T-helper 1 cell treated with Interleukin-12 subunit alpha and Interleukin-12 subunit beta and Interleukin-4 antibody, amounts not matched to agents 30 ng/mL and 1 ng/mL, for 36 hours (primary cell): ENCODE measurements at regions not wholly inside any gene's neighbourhood (a gene's known extent, or its start where the extent isn't known, plus 50 kb on each side); places are given as distances from the start of the nearest gene placed in this dataset.

Experiments
- intact Hi-C: fragments of 100-400 bp; cut with micrococcal nuclease; formaldehyde crosslinking; loops from one replicate; pipeline ENCODE4 v1.15.1; 2024

- intact Hi-C loops, result loop anchor here (10.0 kb wide), 1 partner anchor 731 kb away; no protein-coding TSS in a partner anchor
Measured at GRCh38 chr4:175435381-175435783, 376.7 kb downstream of the GPM6A start.

DNA sequence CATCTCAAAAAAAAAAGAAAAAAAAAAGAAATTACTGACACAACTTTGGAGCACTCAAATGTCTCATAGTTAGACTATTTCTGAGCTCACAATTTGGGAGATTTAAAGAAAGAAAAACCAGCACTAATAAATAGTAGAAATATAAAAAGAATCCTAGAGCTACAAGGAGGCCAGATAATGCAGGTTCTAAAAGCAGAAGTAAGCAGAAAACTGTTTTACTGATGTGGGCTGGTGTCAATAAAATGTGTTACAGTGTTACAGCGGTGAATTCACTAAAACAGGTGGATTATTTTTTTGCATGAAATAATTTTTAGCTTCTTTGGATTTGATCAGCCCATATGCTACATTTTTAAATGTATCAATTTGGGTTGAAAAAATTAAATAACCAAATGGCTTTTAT, 375.9 kb downstream of the GPM6A start:
- intact Hi-C loops, result loop anchor here (10.0 kb wide), 1 partner anchor 731 kb away; no protein-coding TSS in a partner anchor

GRCh38 chr4:175440786-175441185, 371.3 kb downstream of the GPM6A start:
- intact Hi-C loops, result no loop called here

GRCh38 chr4:175441256-175441655, 370.8 kb downstream of the GPM6A start:
- intact Hi-C loops, result no loop called here

- intact Hi-C loops, result no loop called here
Measured at GRCh38 chr4:175443547-175443946, 368.5 kb downstream of the GPM6A start.

DNA sequence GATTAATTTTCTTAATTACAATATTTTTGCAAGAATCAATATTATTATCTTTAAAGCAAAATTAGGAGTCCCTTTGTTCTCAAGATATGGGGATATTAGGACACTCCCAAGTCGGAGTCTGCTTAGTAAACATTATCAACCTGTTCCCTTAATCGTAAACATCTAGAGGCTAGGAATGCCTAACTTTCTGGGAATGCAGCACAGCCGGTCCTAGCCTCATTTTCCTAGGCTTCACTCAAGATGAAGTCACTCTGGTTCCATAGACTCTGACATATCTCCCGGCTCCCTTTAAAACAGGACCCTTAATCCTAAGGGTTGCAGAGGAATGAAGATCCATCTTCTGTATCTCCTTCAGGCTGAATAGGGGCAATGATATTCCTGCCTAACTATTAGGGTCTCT, 367.6 kb downstream of the GPM6A start:
- intact Hi-C loops, result no loop called here

- intact Hi-C loops, result no loop called here
Measured at GRCh38 chr4:175447016-175447415, 365.0 kb downstream of the GPM6A start.

DNA sequence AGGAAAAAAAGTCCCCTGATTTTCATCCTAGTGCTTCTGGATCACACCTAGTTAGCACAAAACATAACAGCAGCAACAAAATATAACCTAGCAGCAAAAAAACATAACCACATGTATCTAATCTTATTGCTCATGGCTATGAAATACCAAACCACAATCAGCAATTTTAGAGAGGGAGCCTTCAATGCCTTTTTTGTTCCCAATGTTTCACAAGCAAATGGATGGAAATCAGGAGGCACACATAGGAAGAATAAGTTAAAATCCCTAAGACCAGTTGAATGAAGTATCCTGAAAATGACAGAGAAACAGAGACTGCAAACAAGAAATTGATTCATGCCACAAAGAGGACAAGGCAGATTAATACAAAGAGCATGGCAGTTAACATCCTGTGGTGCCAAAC, 361.6 kb downstream of the GPM6A start:
- intact Hi-C loops, result no loop called here

DNA sequence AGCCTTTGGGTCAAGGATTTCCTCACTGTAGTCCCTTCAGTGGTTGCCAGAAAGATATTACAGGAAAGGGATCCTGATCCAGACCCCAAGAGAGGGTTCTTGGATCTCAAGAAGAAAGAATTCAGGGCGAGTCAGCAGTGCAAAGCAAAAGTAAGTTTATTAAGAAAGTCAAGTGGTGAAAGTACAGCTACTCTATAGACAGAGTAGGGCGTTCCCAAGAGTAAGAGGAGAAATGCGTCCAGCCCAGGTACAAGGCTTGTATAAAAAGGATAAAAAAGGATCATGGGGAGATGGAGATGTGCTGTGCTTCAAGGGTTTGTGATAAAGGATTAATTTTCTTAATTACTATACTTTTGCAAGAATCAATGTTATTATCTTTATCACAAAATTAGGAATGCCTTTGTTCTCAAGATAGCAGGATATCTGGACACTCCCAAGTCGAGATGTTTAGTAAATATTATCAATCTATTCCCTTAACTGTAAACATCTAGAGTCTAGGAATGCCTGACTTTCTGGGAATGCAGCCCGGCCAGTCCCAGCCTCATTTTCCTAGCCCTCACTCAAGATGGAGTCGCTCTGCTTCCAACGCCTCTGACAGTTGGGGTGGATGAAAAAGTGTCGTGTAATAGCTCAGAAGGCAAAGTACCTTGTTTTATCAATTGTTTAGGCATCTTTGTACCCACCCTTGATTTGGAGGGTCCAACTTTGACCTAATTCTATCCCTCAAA, 360.7 kb downstream of the GPM6A start:
- intact Hi-C loops, result no loop called here

DNA sequence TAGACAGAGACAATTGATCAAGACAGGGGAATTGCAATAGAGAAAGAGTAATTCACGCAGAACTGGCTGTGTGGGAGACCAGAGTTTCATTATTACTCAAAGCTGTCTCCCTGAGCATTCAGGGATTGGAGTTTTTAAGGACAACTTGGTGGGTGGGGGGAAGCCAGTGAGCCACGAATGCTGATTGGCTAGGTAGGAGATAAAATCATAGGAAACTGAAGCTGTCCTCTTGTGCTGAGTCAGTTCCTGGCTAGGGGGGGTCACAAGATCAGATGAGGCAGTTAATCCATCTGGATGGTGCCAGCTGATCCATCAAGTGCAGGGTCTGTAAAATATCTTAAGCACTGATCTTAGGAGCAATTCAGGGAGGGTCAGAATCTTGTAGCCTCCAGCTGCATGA, 358.6 kb downstream of the GPM6A start:
- intact Hi-C loops, result no loop called here

DNA sequence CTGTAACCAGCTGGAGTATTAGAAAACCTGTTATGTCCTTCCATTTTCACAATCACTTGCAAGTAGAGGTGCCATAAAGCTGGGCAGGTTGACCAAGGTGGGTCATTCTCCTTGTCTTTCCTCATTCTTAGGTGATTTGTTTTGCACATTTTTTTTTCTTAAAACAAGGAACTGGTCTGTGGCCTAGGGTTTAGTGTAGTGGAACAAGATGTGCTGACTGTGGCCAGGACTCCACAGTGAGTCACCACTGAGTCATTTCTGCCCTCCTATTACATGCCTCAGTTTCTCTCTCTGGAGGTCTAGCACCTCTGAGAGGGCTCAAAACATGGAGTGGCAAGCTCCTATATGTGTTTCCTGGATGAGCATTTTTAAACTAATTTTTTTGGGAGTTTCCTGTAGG, 355.9 kb downstream of the GPM6A start:
- intact Hi-C loops, result no loop called here

GRCh38 chr4:175457956-175458355, 354.1 kb downstream of the GPM6A start:
- intact Hi-C loops, result no loop called here

DNA sequence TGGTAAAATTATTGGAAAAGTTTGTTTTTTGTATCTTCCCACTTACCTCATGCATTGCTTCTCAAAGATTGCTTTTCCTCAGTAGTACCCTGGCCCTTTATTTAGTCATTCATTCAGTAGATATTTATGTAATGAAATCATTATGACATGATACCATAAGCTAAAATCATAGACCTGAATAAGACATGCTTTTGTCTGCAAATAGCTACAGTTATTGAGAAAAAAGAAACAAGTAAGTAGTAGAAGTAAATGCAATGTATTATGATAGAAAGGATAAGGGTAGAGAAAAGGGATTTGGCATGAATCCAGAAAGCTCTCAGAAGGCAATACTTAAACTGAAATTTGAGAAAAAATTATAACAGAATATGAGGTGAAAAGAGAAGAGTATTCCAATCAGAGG, 352.5 kb downstream of the GPM6A start:
- intact Hi-C loops, result no loop called here

DNA sequence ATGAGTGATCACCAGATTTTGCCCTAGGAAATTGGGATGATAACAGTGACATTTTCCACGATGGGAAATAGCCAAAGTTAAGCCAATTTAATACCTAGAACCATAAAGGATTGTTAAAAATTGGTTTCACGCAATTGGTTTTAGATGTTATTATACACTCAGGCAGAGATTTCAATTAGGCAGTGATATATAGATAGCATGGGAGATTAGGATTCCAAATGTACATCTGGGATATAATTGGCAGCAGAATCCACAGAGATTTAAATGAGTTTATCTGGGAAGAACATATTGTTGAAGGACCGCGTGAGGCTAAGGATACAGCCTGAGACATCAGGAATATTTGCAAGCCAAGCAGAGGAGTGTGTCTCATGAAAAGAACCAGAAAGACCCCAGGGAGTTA, 351.6 kb downstream of the GPM6A start:
- intact Hi-C loops, result no loop called here

- intact Hi-C loops, result no loop called here
Measured at GRCh38 chr4:175469514-175469913, 342.6 kb downstream of the GPM6A start.

DNA sequence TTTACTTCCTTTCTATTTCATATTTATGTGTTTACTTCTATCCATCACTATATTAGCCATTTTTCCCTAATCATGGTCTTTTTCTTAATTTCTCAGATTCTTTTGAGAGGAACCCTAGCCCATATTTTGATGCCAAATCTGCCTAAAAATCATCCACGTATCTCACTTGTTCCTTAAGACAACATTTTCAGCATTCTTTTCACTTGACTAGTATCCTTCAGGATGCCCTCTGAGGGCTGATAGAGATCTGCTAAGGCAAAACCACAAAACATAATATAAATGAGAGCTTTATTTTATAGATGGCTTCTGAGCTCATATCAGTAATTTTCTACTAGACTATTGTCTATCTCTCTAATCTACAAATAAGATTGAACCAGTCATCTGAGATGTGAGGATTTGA, 341.9 kb downstream of the GPM6A start:
- intact Hi-C loops, result no loop called here

DNA sequence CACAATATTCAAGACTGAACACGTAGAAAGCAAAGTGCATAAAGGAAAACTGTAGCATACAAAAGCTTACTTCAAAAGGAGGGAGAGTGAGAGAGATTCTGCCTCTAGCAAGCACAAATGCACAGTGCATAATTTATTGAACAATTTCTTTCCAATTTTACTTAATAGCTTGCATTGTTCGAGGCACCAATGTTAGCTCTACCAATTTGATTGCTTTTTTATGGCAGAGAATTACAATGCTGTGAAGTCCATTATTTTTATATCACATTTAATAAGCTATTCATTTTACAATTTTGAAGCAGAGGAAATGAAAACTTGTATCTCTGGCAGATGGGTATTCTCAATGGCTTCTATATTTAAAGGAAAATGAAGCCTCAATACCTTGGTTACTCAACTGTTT, 331.7 kb downstream of the GPM6A start:
- intact Hi-C loops, result no loop called here

GRCh38 chr4:175499735-175500352, 312.2 kb downstream of the GPM6A start:
- intact Hi-C loops, result no loop called here

GRCh38 chr4:175504318-175504717, 307.7 kb downstream of the GPM6A start:
- intact Hi-C loops, result no loop called here

- intact Hi-C loops, result no loop called here
Measured at GRCh38 chr4:175509320-175509719, 302.7 kb downstream of the GPM6A start.

GRCh38 chr4:175511861-175512260, 300.2 kb downstream of the GPM6A start:
- intact Hi-C loops, result no loop called here

DNA sequence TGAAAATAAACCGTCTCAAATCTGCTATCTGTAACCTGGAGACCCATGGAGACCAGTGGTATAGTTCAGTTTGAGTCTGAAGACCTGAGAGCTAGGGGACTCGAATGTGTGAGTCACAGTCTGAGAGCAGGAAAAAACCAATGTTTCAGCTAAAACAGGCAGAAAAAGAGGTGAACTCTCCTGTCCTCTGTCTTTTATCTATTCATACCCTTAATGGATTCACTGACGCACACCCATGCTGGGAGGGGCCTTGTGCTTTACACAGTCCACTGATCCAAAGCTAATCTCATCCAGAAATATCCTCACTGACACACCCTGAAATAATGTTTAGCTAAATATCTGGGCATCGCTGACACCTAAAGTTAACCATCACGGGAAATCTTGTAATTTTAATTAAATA, 297.9 kb downstream of the GPM6A start:
- intact Hi-C loops, result no loop called here

GRCh38 chr4:175530655-175531054, 281.4 kb downstream of the GPM6A start:
- intact Hi-C loops, result no loop called here
